ENCODE measurements at regions not wholly inside any gene's neighbourhood (a gene's known extent, or its start where the extent isn't known, plus 50 kb on each side); places are given as distances from the start of the nearest gene placed in this dataset.
A peak's percentile ranks its signal among the peaks of the same experiment; 100 is the strongest.

DNA sequence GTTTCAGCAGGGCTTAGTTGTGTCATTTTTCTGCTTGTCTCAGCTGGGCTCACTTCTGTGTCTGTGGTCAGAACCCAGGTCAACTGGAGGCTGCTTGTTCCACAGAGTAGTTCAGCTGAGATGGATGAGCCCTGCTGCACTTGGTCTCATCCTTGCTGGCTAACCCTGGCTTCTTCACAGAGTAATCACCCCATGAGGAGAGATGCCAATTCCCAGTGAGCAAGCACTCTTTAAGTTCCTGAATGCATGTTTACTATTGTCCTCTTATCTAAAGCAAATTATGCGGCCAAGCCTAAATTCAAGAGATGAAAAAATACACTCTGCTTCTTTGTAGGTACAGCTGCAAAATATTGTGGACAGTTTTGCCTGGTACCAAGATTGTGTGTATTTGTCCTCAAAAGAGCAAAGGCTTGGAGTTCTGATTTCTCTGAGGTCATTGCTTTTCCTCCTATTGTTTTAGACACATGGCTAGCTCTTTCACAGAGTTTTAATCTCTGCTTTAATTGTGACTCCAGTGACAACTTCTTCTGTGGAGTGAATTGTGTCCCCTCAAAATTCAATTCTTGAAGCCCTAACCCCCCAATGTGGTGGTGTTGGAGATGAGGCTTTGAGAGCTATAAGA is 236.6 kb upstream of the ANKRD50 start:
- no peaks in the 10 kb centered on the region for H3K36me3 ChIP-seq (ENCODE audit: insufficient read depth in 1 of 2, low read depth in 1 of 2)
- intact Hi-C loops (cut with DNase I), result no loop called here
- no peaks in the 10 kb centered on the region for H3K27me3 ChIP-seq (ENCODE audit: insufficient read depth in 3 of 3, low read length in 2 of 3)
- 78 to 90% (median 85%) methylated on average over 1 of the region's 1 CpG for WGBS, 3 donors
- H3K4me1 ChIP-seq, result peaks cover 7% of the 10 kb centered on the region
- no peak for ATAC-seq
- no peaks in the 10 kb centered on the region for H3K9me3 ChIP-seq
- DNase-seq, result no peak
- TF ChIP-seq, protein P1, sequence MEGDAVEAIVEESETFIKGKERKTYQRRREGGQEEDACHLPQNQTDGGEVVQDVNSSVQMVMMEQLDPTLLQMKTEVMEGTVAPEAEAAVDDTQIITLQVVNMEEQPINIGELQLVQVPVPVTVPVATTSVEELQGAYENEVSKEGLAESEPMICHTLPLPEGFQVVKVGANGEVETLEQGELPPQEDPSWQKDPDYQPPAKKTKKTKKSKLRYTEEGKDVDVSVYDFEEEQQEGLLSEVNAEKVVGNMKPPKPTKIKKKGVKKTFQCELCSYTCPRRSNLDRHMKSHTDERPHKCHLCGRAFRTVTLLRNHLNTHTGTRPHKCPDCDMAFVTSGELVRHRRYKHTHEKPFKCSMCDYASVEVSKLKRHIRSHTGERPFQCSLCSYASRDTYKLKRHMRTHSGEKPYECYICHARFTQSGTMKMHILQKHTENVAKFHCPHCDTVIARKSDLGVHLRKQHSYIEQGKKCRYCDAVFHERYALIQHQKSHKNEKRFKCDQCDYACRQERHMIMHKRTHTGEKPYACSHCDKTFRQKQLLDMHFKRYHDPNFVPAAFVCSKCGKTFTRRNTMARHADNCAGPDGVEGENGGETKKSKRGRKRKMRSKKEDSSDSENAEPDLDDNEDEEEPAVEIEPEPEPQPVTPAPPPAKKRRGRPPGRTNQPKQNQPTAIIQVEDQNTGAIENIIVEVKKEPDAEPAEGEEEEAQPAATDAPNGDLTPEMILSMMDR (IDR thresholded peaks at IDR 0.05), result no peak
- no peak overlapping the region for H3K27ac ChIP-seq
- no peak overlapping the region for H3K4me3 ChIP-seq

DNA sequence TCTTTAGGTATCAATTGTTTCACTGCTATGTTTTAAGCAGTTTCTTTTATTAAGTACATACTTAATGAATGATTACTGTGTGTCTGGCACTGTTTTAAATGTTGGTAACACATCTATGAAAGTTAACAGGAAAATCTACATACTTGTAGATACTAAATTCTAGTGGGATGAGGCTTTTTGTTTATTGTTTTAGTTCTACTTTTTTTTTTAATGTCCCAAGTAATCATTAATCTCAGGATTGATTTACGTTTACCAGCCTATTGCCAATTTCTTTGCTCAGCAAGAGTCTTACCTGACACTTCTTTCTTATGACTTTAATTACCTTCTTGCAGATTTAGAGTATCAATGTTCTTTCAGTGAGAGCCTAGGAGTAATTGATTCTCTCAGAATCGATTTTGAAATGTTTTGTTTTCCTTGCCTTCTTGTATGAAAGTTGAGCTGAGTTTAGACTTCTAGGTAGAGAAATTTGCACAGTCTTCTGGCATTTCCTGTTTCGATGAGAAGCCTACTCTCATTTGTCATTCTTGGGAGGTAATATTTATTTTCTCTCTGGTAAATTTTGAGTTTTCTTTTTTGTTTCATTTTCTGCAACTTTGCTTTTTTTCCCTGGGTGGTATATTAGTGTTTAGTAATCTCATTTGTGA is 235.2 kb upstream of the ANKRD50 start:
- Histone ChIP-seq H3K9me3 (no peaks in the 10 kb centered on the region), H3K36me3 (ENCODE audit: insufficient read depth in 1 of 2, low read depth in 1 of 2) (no peaks in the 10 kb centered on the region), H3K4me3 (no peak overlapping the region), H3K27ac (no peak overlapping the region), H3K27me3 (ENCODE audit: insufficient read depth in 3 of 3, low read length in 2 of 3) (no peaks in the 10 kb centered on the region), H3K4me1 (peaks cover 7% of the 10 kb centered on the region)
- TF ChIP-seq, protein P1 (IDR thresholded peaks at IDR 0.05), result no peak
- WGBS, 3 donors, result 60 to 62% (median 60%) methylated on average over 3 of the region's 3 CpGs
- ATAC-seq, result no peak
- no peak for DNase-seq
- intact Hi-C loops (cut with DNase I), result no loop called here

DNA sequence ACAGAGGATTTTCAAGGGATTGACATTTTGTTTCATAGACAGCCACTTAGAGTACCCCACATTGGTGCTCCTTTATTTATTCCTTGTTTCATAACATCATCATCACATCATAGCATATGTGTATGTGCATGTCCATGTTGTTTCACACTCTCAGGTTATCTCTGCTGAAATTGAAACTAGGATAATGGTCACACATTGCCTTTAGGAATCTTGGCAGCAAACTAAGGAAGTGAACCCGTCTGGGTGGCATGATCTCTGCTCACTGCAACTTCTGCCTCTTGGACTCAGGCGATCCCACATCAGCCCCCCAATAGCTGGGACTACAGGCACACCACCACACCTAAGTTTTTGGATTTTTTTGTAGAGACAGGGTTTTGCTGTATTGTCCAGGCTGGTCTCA is 234.2 kb upstream of the ANKRD50 start:
- H3K4me3 ChIP-seq, result no peak overlapping the region
- H3K4me1 ChIP-seq, result peaks cover 7% of the 10 kb centered on the region
- TF ChIP-seq, protein P1 (IDR thresholded peaks at IDR 0.05), result no peak
- peak in 1 of 4 donors; percentile 42 for ATAC-seq
- intact Hi-C loops (cut with DNase I), result no loop called here
- no peak for DNase-seq
- no peak overlapping the region for H3K27ac ChIP-seq
- no peaks in the 10 kb centered on the region for H3K36me3 ChIP-seq (ENCODE audit: insufficient read depth in 1 of 2, low read depth in 1 of 2)
- WGBS, 3 donors, result 28 to 51% (median 48%) methylated on average over 2 of the region's 2 CpGs
- H3K9me3 ChIP-seq, result no peaks in the 10 kb centered on the region
- no peaks in the 10 kb centered on the region for H3K27me3 ChIP-seq (ENCODE audit: insufficient read depth in 3 of 3, low read length in 2 of 3)

DNA sequence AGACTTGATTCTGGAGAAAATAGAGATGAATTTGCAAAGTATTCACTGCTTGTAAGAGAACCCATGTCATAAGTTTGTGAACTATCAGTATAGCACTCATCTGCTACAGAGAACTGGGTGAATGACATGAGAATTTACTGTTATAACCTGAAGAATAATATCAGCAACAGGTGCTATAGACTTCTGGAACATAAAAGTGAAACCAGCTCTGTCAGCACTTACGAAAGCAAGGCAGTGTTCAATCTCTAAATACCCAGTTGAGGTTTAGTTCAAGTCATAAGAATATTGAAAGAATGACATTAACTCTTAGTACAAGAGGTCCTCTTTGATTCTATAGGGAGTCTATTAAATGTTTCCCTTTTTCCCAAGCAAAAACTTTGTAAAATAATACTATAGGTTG is 232.9 kb upstream of the ANKRD50 start:
- DNase-seq, result no peak
- peak overlapping the region; percentile 44 for H3K4me3 ChIP-seq
- no peak overlapping the region for H3K27ac ChIP-seq
- TF ChIP-seq, protein P1 (IDR thresholded peaks at IDR 0.05), result no peak
- intact Hi-C loops (cut with DNase I), result no loop called here
- H3K27me3 ChIP-seq (ENCODE audit: insufficient read depth in 3 of 3, low read length in 2 of 3), result no peaks in the 10 kb centered on the region
- 10 to 53% (median 31%) methylated on average over 1 of the region's 1 CpG for WGBS, 3 donors
- ATAC-seq, result peak in 3 of 4 donors; percentile 41 to 55 (median 53)
- H3K36me3 ChIP-seq (ENCODE audit: insufficient read depth in 1 of 2, low read depth in 1 of 2), result no peaks in the 10 kb centered on the region
- H3K9me3 ChIP-seq, result no peaks in the 10 kb centered on the region
- peaks cover 14% of the 10 kb centered on the region for H3K4me1 ChIP-seq

All from psoas muscle (tissue), 7 donors.